IMR-90 (cell line): ENCODE measurements at regions not wholly inside any gene's neighbourhood (a gene's known extent, or its start where the extent isn't known, plus 50 kb on each side); places are given as distances from the start of the nearest gene placed in this dataset.

Experiments used
- ATAC-seq: fragments of 200-7000 bp; cut with Tn5 transposase; 2 replicates; pipeline ENCODE4 v1.9.1; 2020; ENCODE audit warnings: low read depth, mild to moderate bottlenecking, moderate library complexity
- BruUV-seq: library from RNA; stranded (reverse); fragments of 400-500 nt; replicated peaks from 2 replicates; lab custom pipeline; 2021; lab: Mats Ljungman, UMichigan
- CTCF ChIA-PET: fragments of 300-600 bp; formaldehyde crosslinking; extraction: SDS; loops from one replicate; lab custom pipeline; 2021; ENCODE audit warnings: antibody characterized with exemption; lab: Yijun Ruan, JAX
- POLR2A ChIA-PET: fragments of 300-600 bp; sonication (Branson Sonifier 250); formaldehyde crosslinking; loops from one replicate; lab custom pipeline; 2022; ENCODE audit warnings: antibody characterized with exemption; ENCODE audit not compliant: unreplicated experiment; lab: Charles Lee
- DNase-seq: peaks from one replicate; pipeline ENCODE4 v3.0.0; 2013
- H2AFZ ChIP-seq: replicated peaks from 2 replicates; pipeline ENCODE3; 2013; ENCODE audit warnings: low read length, mild to moderate bottlenecking; ENCODE audit not compliant: poor library complexity
- H2AK5ac ChIP-seq: 2 replicates; pipeline ENCODE4 v1.6.1; 2013; ENCODE audit warnings: low read depth, low read length, inconsistent platforms
- H2AK9ac ChIP-seq: replicated peaks from 2 replicates; pipeline ENCODE3; 2013; ENCODE audit warnings: mild to moderate bottlenecking, low read depth, low read length, moderate library complexity; ENCODE audit not compliant: poor library complexity
- H2BK120ac ChIP-seq: 2 replicates; pipeline ENCODE4 v1.6.1; 2013; ENCODE audit warnings: low read depth, low read length, inconsistent platforms
- H2BK15ac ChIP-seq: 3 replicates; pipeline ENCODE4 v1.6.1; 2013; ENCODE audit warnings: low read depth, low read length, inconsistent platforms
- H2BK20ac ChIP-seq: 2 replicates; pipeline ENCODE4 v1.6.1; 2013; ENCODE audit warnings: low read depth, mild to moderate bottlenecking, inconsistent platforms, low read length, moderate library complexity
- H2BK5ac ChIP-seq: 2 replicates; pipeline ENCODE4 v1.6.1; 2013; ENCODE audit warnings: mild to moderate bottlenecking, low read depth, low read length, inconsistent platforms; ENCODE audit not compliant: poor library complexity, severe bottlenecking
- H3K14ac ChIP-seq: replicated peaks from 2 replicates; pipeline ENCODE4 v1.6.1; 2013; ENCODE audit warnings: low read depth, low read length, inconsistent platforms
- H3K18ac ChIP-seq: 2 replicates; pipeline ENCODE4 v1.6.1; 2013; ENCODE audit warnings: low read depth, low read length, control low read depth
- H3K23ac ChIP-seq: 2 replicates; pipeline ENCODE4 v1.6.1; 2013; ENCODE audit warnings: low read depth, low read length, inconsistent platforms
- H3K27ac ChIP-seq: 2 replicates; pipeline ENCODE4 v1.5.1; 2013; ENCODE audit warnings: mild to moderate bottlenecking, control low read depth, low read length; ENCODE audit not compliant: insufficient read depth
- H3K27me3 ChIP-seq: 2 replicates; pipeline ENCODE4 v1.6.1; 2013; ENCODE audit warnings: low read length; ENCODE audit not compliant: control insufficient read depth, insufficient read depth
- H3K36me3 ChIP-seq: 2 replicates; pipeline ENCODE4 v1.6.1; 2013; ENCODE audit warnings: low read length, mixed read lengths; ENCODE audit not compliant: control insufficient read depth, insufficient read depth
- H3K4ac ChIP-seq: 2 replicates; pipeline ENCODE4 v1.6.1; 2013; ENCODE audit warnings: low read depth, low read length, inconsistent platforms
- H3K4me1 ChIP-seq: 2 replicates; pipeline ENCODE4 v1.6.1; 2013; ENCODE audit warnings: low read length, mixed read lengths; ENCODE audit not compliant: control insufficient read depth, insufficient read depth
- H3K4me2 ChIP-seq: 2 replicates; pipeline ENCODE4 v1.6.1; 2013; ENCODE audit warnings: low read depth, mild to moderate bottlenecking, control low read depth, low read length, moderate library complexity
- H3K4me3 ChIP-seq: 2 replicates; pipeline ENCODE4 v1.5.1; 2013; ENCODE audit warnings: low read depth, mild to moderate bottlenecking, control low read depth, low read length, moderate library complexity; ENCODE audit not compliant: insufficient read depth
- H3K56ac ChIP-seq: 2 replicates; pipeline ENCODE4 v1.6.1; 2013; ENCODE audit warnings: low read length, inconsistent platforms; ENCODE audit not compliant: insufficient read depth; ENCODE audit errors: extremely low read depth
- H3K79me1 ChIP-seq, 2 experiments: 2 replicates each; pipeline ENCODE4 v1.6.1; 2013; ENCODE audit warnings: low read length in 2 of 2, inconsistent platforms in 1 of 2, low read depth in 1 of 2
- H3K9ac ChIP-seq: 2 replicates; pipeline ENCODE4 v1.6.1; 2013; ENCODE audit warnings: low read depth, low read length, control low read depth
- H3K9me1 ChIP-seq: 2 replicates; pipeline ENCODE4 v1.6.1; 2013; ENCODE audit warnings: low read length, inconsistent platforms; ENCODE audit not compliant: insufficient read depth
- H3K9me3 ChIP-seq: 2 replicates; pipeline ENCODE4 v1.6.1; 2013; ENCODE audit warnings: low read length; ENCODE audit not compliant: control insufficient read depth, insufficient read depth
- H4K20me1 ChIP-seq: 2 replicates; pipeline ENCODE4 v1.6.1; 2013; ENCODE audit warnings: low read length, inconsistent platforms; ENCODE audit not compliant: insufficient read depth
- H4K5ac ChIP-seq: 2 replicates; pipeline ENCODE4 v1.6.1; 2013; ENCODE audit warnings: mild to moderate bottlenecking, low read depth, low read length, control low read depth
- H4K8ac ChIP-seq, 2 experiments: 2 replicates each; pipeline ENCODE4 v1.6.1; 2013; ENCODE audit warnings: low read depth in 2 of 2, low read length in 2 of 2, control low read depth in 1 of 2, inconsistent platforms in 1 of 2
- H4K91ac ChIP-seq: 2 replicates; pipeline ENCODE4 v1.6.1; 2013; ENCODE audit warnings: low read depth, low read length, inconsistent platforms; ENCODE audit not compliant: insufficient read depth
- BHLHE40 ChIP-seq: fragments of 150-350 bp; IDR thresholded peaks from 2 replicates; pipeline ENCODE4 v1.6.1; 2016; ENCODE audit warnings: mild to moderate bottlenecking, low read depth, low read length
- CEBPB ChIP-seq: IDR thresholded peaks from 2 replicates; pipeline ENCODE4 v1.6.1; 2012; ENCODE audit warnings: low read depth, low read length, improper control_type of control experiment
- CHD1 ChIP-seq: IDR thresholded peaks from 2 replicates; pipeline ENCODE4 v1.6.1; 2012; ENCODE audit warnings: low read depth, low read length, improper control_type of control experiment
- FOS ChIP-seq: fragments of 150-350 bp; IDR thresholded peaks from 2 replicates; pipeline ENCODE4 v1.6.1; 2016; ENCODE audit warnings: low read depth, low read length
- MAFK ChIP-seq: IDR thresholded peaks from 2 replicates; pipeline ENCODE4 v1.6.1; 2012; ENCODE audit warnings: low read depth, low read length, improper control_type of control experiment
- MAZ ChIP-seq: IDR thresholded peaks from 2 replicates; pipeline ENCODE4 v1.6.1; 2012; ENCODE audit warnings: low read depth, mild to moderate bottlenecking, low read length, improper control_type of control experiment, moderate library complexity, borderline replicate concordance
- MXI1 ChIP-seq: IDR thresholded peaks from 2 replicates; pipeline ENCODE4 v1.6.1; 2012; ENCODE audit warnings: low read depth, mild to moderate bottlenecking, low read length, moderate library complexity, borderline replicate concordance
- NFE2L2 ChIP-seq: fragments of 150-350 bp; IDR thresholded peaks from 2 replicates; pipeline ENCODE4 v1.6.1; 2016; ENCODE audit warnings: low read depth, mild to moderate bottlenecking, low read length
- POLR2A ChIP-seq: IDR thresholded peaks from 2 replicates; pipeline ENCODE4 v1.6.1; 2012; ENCODE audit warnings: mild to moderate bottlenecking, low read depth, low read length
- RAD21 ChIP-seq: IDR thresholded peaks from 2 replicates; pipeline ENCODE4 v1.6.1; 2012; ENCODE audit warnings: low read length, improper control_type of control experiment
- RCOR1 ChIP-seq: IDR thresholded peaks from 2 replicates; pipeline ENCODE4 v1.6.1; 2012; ENCODE audit warnings: mild to moderate bottlenecking, low read length, improper control_type of control experiment; ENCODE audit not compliant: insufficient replicate concordance
- RFX5 ChIP-seq: IDR thresholded peaks from 2 replicates; pipeline ENCODE4 v1.8.0; 2012; ENCODE audit warnings: low read depth, mild to moderate bottlenecking, low read length, moderate library complexity
- SMC3 ChIP-seq: fragments of 150-350 bp; IDR thresholded peaks from 2 replicates; pipeline ENCODE4 v1.6.1; 2016; ENCODE audit warnings: low read depth, mild to moderate bottlenecking, antibody characterized with exemption, low read length, moderate library complexity
- WGBS, 2 experiments: methylation state at CpG; one replicate each; pipeline versions ENCODE4 v1.1.5 to v1.1.7; 2013; ENCODE audit warnings: missing lambda C conversion rate in 2 of 2; ENCODE audit not compliant: insufficient read length in 1 of 2; ENCODE audit errors: extremely low coverage in 2 of 2; 5-methylcytosine and 5-hydroxymethylcytosine counted together
- dilution Hi-C: fragments of 300-500 bp; cut with HindIII; formaldehyde crosslinking; loops from one replicate; pipeline ENCODE4 v1.14.3; 2018; ENCODE audit warnings: low sequenced_read_pairs; ENCODE audit not compliant: unreplicated experiment
- in situ Hi-C: fragments of 300-500 bp; cut with MboI; formaldehyde crosslinking; loops from 3 replicates; pipeline ENCODE4 v1.14.3; 2019; ENCODE audit warnings: low sequenced_read_pairs, inconsistent platforms, mixed read lengths
- intact Hi-C: fragments of 100-400 bp; cut with micrococcal nuclease; formaldehyde crosslinking; loops from 2 replicates; pipeline ENCODE4 v1.10.0; 2022
- TF ChIP-seq, protein P1 (sequence below): fragments of 150-350 bp; IDR thresholded peaks from 2 replicates; pipeline ENCODE4 v1.6.1; 2016; ENCODE audit warnings: low read depth, mild to moderate bottlenecking, low read length, moderate library complexity, borderline replicate concordance
- TF ChIP-seq, protein P2 (sequence below): fragments of 150-350 bp; IDR thresholded peaks from 2 replicates; pipeline ENCODE4 v1.6.1; 2017; ENCODE audit warnings: mild to moderate bottlenecking, antibody characterized with exemption, low read length, low read depth
- TF ChIP-seq, protein P3 (sequence below): conservative IDR thresholded peaks from 2 replicates; pipeline ENCODE4 v1.5.1; 2012; ENCODE audit warnings: mild to moderate bottlenecking, low read depth, low read length, improper control_type of control experiment

DNA sequence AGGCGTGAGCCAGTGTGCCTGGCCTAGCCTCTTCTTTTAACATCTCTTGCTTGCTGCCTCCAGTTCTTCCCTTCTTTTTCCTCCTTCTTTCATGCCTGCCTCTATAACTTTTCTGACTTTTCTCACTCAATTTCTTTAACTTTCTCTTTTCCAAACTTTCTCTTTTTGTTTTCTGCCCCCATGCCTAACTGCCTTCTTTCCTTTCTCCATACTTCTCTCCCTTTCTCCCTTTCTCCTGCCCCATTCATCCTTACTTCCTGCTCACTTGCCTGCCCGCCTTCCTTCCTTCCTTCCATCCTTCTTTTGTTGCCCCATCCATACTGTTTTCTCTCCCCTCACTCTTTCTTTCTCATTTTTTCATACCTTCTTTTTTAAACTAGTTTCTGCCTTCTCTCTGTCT, 105.2 kb downstream of the RBMX2 start:
- H3K4me1 ChIP-seq: no peaks in the 10 kb centered on the region
- no peak overlapping the region for H2AK5ac ChIP-seq
- no peak overlapping the region for H3K27ac ChIP-seq
- ATAC-seq (no peak), DNase-seq (no peak)
- H3K9ac ChIP-seq: no peak overlapping the region
- no peak overlapping the region for H3K23ac ChIP-seq
- no peak overlapping the region for H4K5ac ChIP-seq
- H2AFZ ChIP-seq: no peak overlapping the region
- TF ChIP-seq, protein P1, sequence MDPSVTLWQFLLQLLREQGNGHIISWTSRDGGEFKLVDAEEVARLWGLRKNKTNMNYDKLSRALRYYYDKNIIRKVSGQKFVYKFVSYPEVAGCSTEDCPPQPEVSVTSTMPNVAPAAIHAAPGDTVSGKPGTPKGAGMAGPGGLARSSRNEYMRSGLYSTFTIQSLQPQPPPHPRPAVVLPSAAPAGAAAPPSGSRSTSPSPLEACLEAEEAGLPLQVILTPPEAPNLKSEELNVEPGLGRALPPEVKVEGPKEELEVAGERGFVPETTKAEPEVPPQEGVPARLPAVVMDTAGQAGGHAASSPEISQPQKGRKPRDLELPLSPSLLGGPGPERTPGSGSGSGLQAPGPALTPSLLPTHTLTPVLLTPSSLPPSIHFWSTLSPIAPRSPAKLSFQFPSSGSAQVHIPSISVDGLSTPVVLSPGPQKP: no peak
- TF ChIP-seq NFE2L2 (no peak), SMC3 (no peak), MAZ (no peak), CHD1 (no peak), RAD21 (no peak), RFX5 (no peak), FOS (no peak), BHLHE40 (no peak), RCOR1 (no peak), MAFK (no peak), POLR2A (no peak), MXI1 (no peak), CEBPB (no peak)
- TF ChIP-seq, protein P2, sequence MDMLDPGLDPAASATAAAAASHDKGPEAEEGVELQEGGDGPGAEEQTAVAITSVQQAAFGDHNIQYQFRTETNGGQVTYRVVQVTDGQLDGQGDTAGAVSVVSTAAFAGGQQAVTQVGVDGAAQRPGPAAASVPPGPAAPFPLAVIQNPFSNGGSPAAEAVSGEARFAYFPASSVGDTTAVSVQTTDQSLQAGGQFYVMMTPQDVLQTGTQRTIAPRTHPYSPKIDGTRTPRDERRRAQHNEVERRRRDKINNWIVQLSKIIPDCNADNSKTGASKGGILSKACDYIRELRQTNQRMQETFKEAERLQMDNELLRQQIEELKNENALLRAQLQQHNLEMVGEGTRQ: no peak
- TF ChIP-seq, protein P3, sequence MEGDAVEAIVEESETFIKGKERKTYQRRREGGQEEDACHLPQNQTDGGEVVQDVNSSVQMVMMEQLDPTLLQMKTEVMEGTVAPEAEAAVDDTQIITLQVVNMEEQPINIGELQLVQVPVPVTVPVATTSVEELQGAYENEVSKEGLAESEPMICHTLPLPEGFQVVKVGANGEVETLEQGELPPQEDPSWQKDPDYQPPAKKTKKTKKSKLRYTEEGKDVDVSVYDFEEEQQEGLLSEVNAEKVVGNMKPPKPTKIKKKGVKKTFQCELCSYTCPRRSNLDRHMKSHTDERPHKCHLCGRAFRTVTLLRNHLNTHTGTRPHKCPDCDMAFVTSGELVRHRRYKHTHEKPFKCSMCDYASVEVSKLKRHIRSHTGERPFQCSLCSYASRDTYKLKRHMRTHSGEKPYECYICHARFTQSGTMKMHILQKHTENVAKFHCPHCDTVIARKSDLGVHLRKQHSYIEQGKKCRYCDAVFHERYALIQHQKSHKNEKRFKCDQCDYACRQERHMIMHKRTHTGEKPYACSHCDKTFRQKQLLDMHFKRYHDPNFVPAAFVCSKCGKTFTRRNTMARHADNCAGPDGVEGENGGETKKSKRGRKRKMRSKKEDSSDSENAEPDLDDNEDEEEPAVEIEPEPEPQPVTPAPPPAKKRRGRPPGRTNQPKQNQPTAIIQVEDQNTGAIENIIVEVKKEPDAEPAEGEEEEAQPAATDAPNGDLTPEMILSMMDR: no peak
- no peak overlapping the region for H2BK20ac ChIP-seq
- no TSS peak for BruUV-seq
- intact Hi-C loops (no loop called here), in situ Hi-C loops (no loop called here), dilution Hi-C loops (no loop called here)
- 64% methylated on average over 1 of the region's 2 CpGs; no CpG with 5 or more reads in 1 of the 2 experiments for WGBS, 2 experiments
- H3K4ac ChIP-seq: no peak overlapping the region
- no peaks in the 10 kb centered on the region for H3K36me3 ChIP-seq
- no peak overlapping the region for H2BK5ac ChIP-seq
- H3K14ac ChIP-seq: no peak overlapping the region
- H2BK15ac ChIP-seq: no peak overlapping the region
- no peaks in the 10 kb centered on the region for H3K9me3 ChIP-seq
- no peaks in the 10 kb centered on the region for H3K79me1 ChIP-seq
- CTCF ChIA-PET: no interaction called here
- no peak overlapping the region for H4K91ac ChIP-seq
- no peak overlapping the region for H3K4me2 ChIP-seq
- H3K56ac ChIP-seq: no peak overlapping the region
- no peaks in the 10 kb centered on the region for H3K9me1 ChIP-seq
- POLR2A ChIA-PET: no interaction called here
- H3K27me3 ChIP-seq: no peaks in the 10 kb centered on the region
- H3K18ac ChIP-seq: no peak overlapping the region
- no peak overlapping the region for H2BK120ac ChIP-seq
- no peaks in the 10 kb centered on the region for H4K20me1 ChIP-seq
- H4K8ac ChIP-seq: no peak overlapping the region
- H2AK9ac ChIP-seq: no peak overlapping the region
- H3K4me3 ChIP-seq: no peak overlapping the region
